Kidney epithelial cell (primary cell): ENCODE measurements at regions not wholly inside any gene's neighbourhood (a gene's known extent, or its start where the extent isn't known, plus 50 kb on each side); places are given as distances from the start of the nearest gene placed in this dataset.

ENCODE experiments used
- DNase-seq: peaks from one replicate; pipeline ENCODE4 v3.0.0-alpha.2; 2010; ENCODE audit warnings: low read depth
- H3K27me3 ChIP-seq: 2 replicates; pipeline ENCODE4 v1.6.0; 2011; ENCODE audit warnings: low read length; ENCODE audit not compliant: control insufficient read depth, insufficient read depth
- H3K36me3 ChIP-seq: 2 replicates; pipeline ENCODE4 v1.5.1; 2011; ENCODE audit warnings: low read length; ENCODE audit not compliant: control insufficient read depth, insufficient read depth
- H3K4me3 ChIP-seq: 2 replicates; pipeline ENCODE4 v1.5.1; 2011; ENCODE audit warnings: low read depth, mild to moderate bottlenecking, control low read depth, low read length
- CTCF ChIP-seq: IDR thresholded peaks from 2 replicates; pipeline ENCODE4 v1.5.1; 2011; ENCODE audit warnings: mild to moderate bottlenecking, moderate library complexity, low read length, control low read depth, inconsistent platforms; ENCODE audit not compliant: insufficient read depth, poor library complexity, severe bottlenecking

GRCh38 chr20:60974441-60974945 is 277.6 kb upstream of the CDH4 start:
- no peak for DNase-seq
- no peak for TF ChIP-seq CTCF

GRCh38 chr20:60976139-60976538 is 275.9 kb upstream of the CDH4 start:
- TF ChIP-seq CTCF = no peak
- Histone ChIP-seq H3K36me3 (no peaks in the 10 kb centered on the region), H3K4me3 (no peak overlapping the region), H3K27me3 (no peaks in the 10 kb centered on the region)
- no peak for DNase-seq

More at GRCh38 chr20:60974441-60974945, 277.6 kb upstream of the CDH4 start:
- Histone ChIP-seq H3K36me3 (no peaks in the 10 kb centered on the region), H3K27me3 (no peaks in the 10 kb centered on the region), H3K4me3 (no peak overlapping the region)

GRCh38 chr20:60976913-60977312 is 275.1 kb upstream of the CDH4 start:
- no peak for DNase-seq
- Histone ChIP-seq H3K36me3 (no peaks in the 10 kb centered on the region), H3K4me3 (no peak overlapping the region), H3K27me3 (no peaks in the 10 kb centered on the region)
- TF ChIP-seq CTCF = no peak

GRCh38 chr20:60977901-60978300 is 274.2 kb upstream of the CDH4 start:
- H3K27me3 ChIP-seq = no peaks in the 10 kb centered on the region
- no peak for DNase-seq
- H3K36me3 ChIP-seq = no peaks in the 10 kb centered on the region
- no peak for TF ChIP-seq CTCF
- H3K4me3 ChIP-seq = no peak overlapping the region

GRCh38 chr20:60984666-60985065 is 267.4 kb upstream of the CDH4 start:
- no peaks in the 10 kb centered on the region for H3K27me3 ChIP-seq
- DNase-seq = no peak
- no peaks in the 10 kb centered on the region for H3K36me3 ChIP-seq
- no peak overlapping the region for H3K4me3 ChIP-seq
- TF ChIP-seq CTCF = no peak

- TF ChIP-seq CTCF = no peak
- Histone ChIP-seq H3K4me3 (no peak overlapping the region), H3K27me3 (no peaks in the 10 kb centered on the region), H3K36me3 (no peaks in the 10 kb centered on the region)
- no peak for DNase-seq
Measured at GRCh38 chr20:60986506-60987156, 265.4 kb upstream of the CDH4 start.
